Naive thymus-derived CD4-positive, alpha-beta T cell (primary cell): ENCODE measurements at regions not wholly inside any gene's neighbourhood (a gene's known extent, or its start where the extent isn't known, plus 50 kb on each side); places are given as distances from the start of the nearest gene placed in this dataset.

Experiments
- ATAC-seq: fragments of 150-1000 bp; cut with Tn5 transposase; 2 replicates; pipeline ENCODE4 v1.10.0; 2021; ENCODE audit warnings: mild to moderate bottlenecking, moderate library complexity
- CTCF ChIA-PET: fragments of 350-600 bp; sonication (Branson Sonifier 250); formaldehyde crosslinking; loops from one replicate; lab custom pipeline; 2021; ENCODE audit warnings: antibody characterized with exemption; lab: Charles Lee
- POLR2A ChIA-PET: fragments of 350-600 bp; sonication (Branson Sonifier 250); formaldehyde crosslinking; loops from one replicate; lab custom pipeline; 2021; ENCODE audit warnings: antibody characterized with exemption, inconsistent platforms; lab: Charles Lee
- DNase-seq, 9 donors: peaks; one replicate each; pipeline versions ENCODE4 v3.0.0 to v3.0.0-alpha.2; 2020 to 2022; ENCODE audit warnings: mixed read lengths in 1 of 9
- H3K27ac ChIP-seq: one replicate; pipeline ENCODE4 v1.7.0; 2013; ENCODE audit warnings: mild to moderate bottlenecking, low read depth, low read length, moderate library complexity
- H3K27me3 ChIP-seq, 2 donors: one replicate each; pipeline ENCODE4 v1.7.0; 2013; ENCODE audit warnings: low read length in 2 of 2, mild to moderate bottlenecking in 2 of 2, moderate library complexity in 2 of 2; ENCODE audit not compliant: control insufficient read depth in 2 of 2, insufficient read depth in 2 of 2
- H3K36me3 ChIP-seq, 3 experiments: 1 replicate in 2 of 3; 2 replicates in 1 of 3; pipeline ENCODE4 v1.7.0; 2013; ENCODE audit warnings: low read length in 3 of 3, mild to moderate bottlenecking in 3 of 3, moderate library complexity in 1 of 3; ENCODE audit not compliant: insufficient read depth in 3 of 3, control insufficient read depth in 2 of 3
- H3K4me1 ChIP-seq, 2 donors: one replicate each; pipeline ENCODE4 v1.7.0; 2013; ENCODE audit warnings: low read length in 2 of 2, mild to moderate bottlenecking in 2 of 2, moderate library complexity in 1 of 2; ENCODE audit not compliant: control insufficient read depth in 2 of 2, insufficient read depth in 2 of 2
- H3K4me3 ChIP-seq: 2 replicates; pipeline ENCODE4 v1.7.0; 2013; ENCODE audit warnings: mild to moderate bottlenecking, low read length
- H3K9me3 ChIP-seq, 3 experiments: 1 replicate in 2 of 3; 2 replicates in 1 of 3; pipeline ENCODE4 v1.7.0; 2013; ENCODE audit warnings: low read length in 3 of 3; ENCODE audit not compliant: control insufficient read depth in 2 of 3
- H3K27ac Mint-ChIP-seq, 9 donors: one replicate each; pipeline ENCODE4 v1.8.0; 2020 to 2022; ENCODE audit warnings: mixed read lengths in 9 of 9, mild to moderate bottlenecking in 8 of 9, moderate library complexity in 5 of 9, inconsistent platforms in 2 of 9
- H3K27me3 Mint-ChIP-seq, 5 donors: one replicate each; pipeline ENCODE4 v1.8.0; 2021 to 2022; ENCODE audit warnings: mixed read lengths in 5 of 5, mild to moderate bottlenecking in 1 of 5
- H3K36me3 Mint-ChIP-seq, 5 donors: one replicate each; pipeline ENCODE4 v1.8.0; 2020 to 2022; ENCODE audit warnings: mixed read lengths in 5 of 5, mild to moderate bottlenecking in 3 of 5, inconsistent platforms in 1 of 5
- H3K4me1 Mint-ChIP-seq, 7 donors: one replicate each; pipeline ENCODE4 v1.8.0; 2020 to 2022; ENCODE audit warnings: mixed read lengths in 7 of 7, mild to moderate bottlenecking in 3 of 7, inconsistent platforms in 1 of 7
- H3K4me3 Mint-ChIP-seq, 10 donors: one replicate each; pipeline ENCODE4 v1.8.0; 2020 to 2022; ENCODE audit warnings: mild to moderate bottlenecking in 10 of 10, mixed read lengths in 10 of 10, moderate library complexity in 6 of 10, inconsistent platforms in 2 of 10
- H3K9me3 Mint-ChIP-seq, 11 donors: one replicate each; pipeline ENCODE4 v1.8.0; 2020 to 2022; ENCODE audit warnings: mixed read lengths in 11 of 11, mild to moderate bottlenecking in 4 of 11, inconsistent platforms in 1 of 11, moderate library complexity in 1 of 11
- intact Hi-C, 2 donors: fragments of 100-400 bp; cut with micrococcal nuclease; formaldehyde crosslinking; loops; one replicate each; pipeline ENCODE4 v1.15.1; 2023

DNA sequence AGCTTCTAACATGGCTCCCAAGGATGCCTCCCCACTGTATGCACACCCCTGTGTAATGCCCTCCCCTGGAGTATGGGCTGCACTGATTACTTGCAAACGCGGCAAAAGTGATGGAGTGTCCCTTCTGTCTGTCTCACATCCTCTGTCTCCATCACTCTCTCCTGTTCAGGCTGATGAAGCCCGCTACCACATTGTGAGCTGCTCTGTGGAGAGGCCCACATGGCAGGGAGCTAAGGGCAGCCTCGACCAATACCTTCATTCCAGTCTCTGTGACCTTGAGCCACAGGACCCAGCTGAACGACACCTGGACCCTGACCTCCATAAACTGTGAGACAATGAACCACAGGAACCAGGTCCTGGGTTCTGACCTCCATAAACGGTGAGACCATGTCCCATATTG lies 154.1 kb upstream of the ETV3 start:
- H3K9me3 ChIP-seq: no peaks in the 10 kb centered on the region
- Mint-ChIP-seq H3K4me1 (peaks cover 0 to 2% (median 0%) of the 10 kb centered on the region in 7 donors), H3K9me3 (peaks cover 0 to 4% (median 0%) of the 10 kb centered on the region in 11 donors), H3K36me3 (no peaks in the 10 kb centered on the region), H3K27ac (no peak overlapping the region), H3K4me3 (no peak overlapping the region), H3K27me3 (peaks cover 13 to 58% (median 43%) of the 10 kb centered on the region in 5 donors)
- DNase-seq: no peak
- ChIA-PET CTCF (no interaction called here), POLR2A (no interaction called here)
- no peaks in the 10 kb centered on the region for H3K27me3 ChIP-seq
- H3K4me3 ChIP-seq: no peak overlapping the region
- no peaks in the 10 kb centered on the region for H3K36me3 ChIP-seq
- intact Hi-C loops: no loop called here
- no peak for ATAC-seq
- no peak overlapping the region for H3K27ac ChIP-seq
- H3K4me1 ChIP-seq: no peaks in the 10 kb centered on the region

DNA sequence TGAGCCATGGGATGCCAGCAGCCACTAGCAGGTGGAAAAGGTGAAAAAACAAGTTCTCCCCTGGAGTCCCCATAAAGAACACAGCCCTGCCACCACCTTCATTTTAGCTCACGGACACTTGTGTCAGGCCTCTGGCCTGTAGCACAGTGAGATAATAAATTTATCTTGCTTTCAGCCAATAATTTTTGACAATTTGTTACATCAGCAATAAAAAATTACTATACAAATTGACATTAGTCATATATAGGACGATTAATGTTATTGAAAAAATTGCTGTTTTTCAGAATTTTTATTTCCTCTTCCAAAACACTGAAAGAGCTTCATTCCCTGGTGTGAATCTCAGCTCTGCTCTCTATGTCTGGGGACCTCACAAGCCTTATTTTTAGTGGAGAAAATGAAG lies 152.9 kb upstream of the ETV3 start:
- Histone ChIP-seq H3K27me3 (no peaks in the 10 kb centered on the region), H3K27ac (no peak overlapping the region), H3K9me3 (no peaks in the 10 kb centered on the region), H3K36me3 (no peaks in the 10 kb centered on the region), H3K4me1 (no peaks in the 10 kb centered on the region), H3K4me3 (no peak overlapping the region)
- peaks cover 0 to 4% (median 0%) of the 10 kb centered on the region in 11 donors for H3K9me3 Mint-ChIP-seq
- intact Hi-C loops: no loop called here
- CTCF ChIA-PET: no interaction called here
- DNase-seq (no peak), ATAC-seq (no peak)
- H3K27ac Mint-ChIP-seq: no peak overlapping the region
- H3K36me3 Mint-ChIP-seq: no peaks in the 10 kb centered on the region
- H3K4me1 Mint-ChIP-seq: peaks cover 0 to 2% (median 0%) of the 10 kb centered on the region in 7 donors
- POLR2A ChIA-PET: no interaction called here
- H3K27me3 Mint-ChIP-seq: peaks cover 13 to 60% (median 39%) of the 10 kb centered on the region in 5 donors
- no peak overlapping the region for H3K4me3 Mint-ChIP-seq

DNA sequence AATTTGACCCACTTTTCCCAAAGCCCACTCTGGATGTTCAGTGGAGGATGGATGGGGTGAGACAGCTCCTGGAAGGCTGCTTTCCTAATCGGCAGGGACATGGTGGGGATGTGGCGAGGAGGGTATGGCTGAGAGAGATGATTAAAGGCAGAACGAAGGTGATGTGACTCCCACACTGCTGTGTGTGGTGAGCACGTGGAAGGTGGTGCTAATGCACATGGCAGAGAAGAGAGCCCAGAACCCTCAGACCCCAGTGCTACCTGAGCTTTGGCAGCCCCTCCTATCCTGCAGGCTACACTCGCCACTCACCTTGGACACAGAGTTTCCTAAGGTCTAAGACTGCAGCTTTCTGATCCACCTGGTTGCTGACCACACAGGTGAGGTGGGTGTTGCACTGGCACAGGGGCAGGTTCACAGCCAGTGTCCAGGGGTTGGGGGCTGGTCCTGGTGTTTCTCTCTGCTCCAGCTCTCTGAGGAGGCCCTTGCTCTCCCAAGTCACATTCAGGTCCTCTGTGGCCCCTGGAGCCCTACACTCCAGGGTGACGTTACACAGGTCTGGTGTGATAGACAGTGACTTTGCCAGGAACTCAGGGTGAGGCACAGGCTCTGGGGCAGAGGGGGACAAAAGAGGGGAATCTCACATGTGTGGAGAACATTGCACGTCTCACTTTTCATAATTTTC lies 151.4 kb upstream of the ETV3 start:
- Mint-ChIP-seq H3K36me3 (no peaks in the 10 kb centered on the region), H3K4me3 (no peak overlapping the region), H3K4me1 (peaks cover 0 to 2% (median 0%) of the 10 kb centered on the region in 7 donors), H3K27me3 (peaks cover 7 to 64% (median 35%) of the 10 kb centered on the region in 5 donors), H3K9me3 (peaks cover 0 to 4% (median 0%) of the 10 kb centered on the region in 11 donors), H3K27ac (no peak overlapping the region)
- POLR2A ChIA-PET: no interaction called here
- H3K27me3 ChIP-seq: no peaks in the 10 kb centered on the region
- ATAC-seq (no peak), DNase-seq (no peak)
- H3K9me3 ChIP-seq: no peaks in the 10 kb centered on the region
- H3K4me3 ChIP-seq: no peak overlapping the region
- no peaks in the 10 kb centered on the region for H3K4me1 ChIP-seq
- intact Hi-C loops: no loop called here
- H3K27ac ChIP-seq: no peak overlapping the region
- CTCF ChIA-PET: no interaction called here
- H3K36me3 ChIP-seq: no peaks in the 10 kb centered on the region

DNA sequence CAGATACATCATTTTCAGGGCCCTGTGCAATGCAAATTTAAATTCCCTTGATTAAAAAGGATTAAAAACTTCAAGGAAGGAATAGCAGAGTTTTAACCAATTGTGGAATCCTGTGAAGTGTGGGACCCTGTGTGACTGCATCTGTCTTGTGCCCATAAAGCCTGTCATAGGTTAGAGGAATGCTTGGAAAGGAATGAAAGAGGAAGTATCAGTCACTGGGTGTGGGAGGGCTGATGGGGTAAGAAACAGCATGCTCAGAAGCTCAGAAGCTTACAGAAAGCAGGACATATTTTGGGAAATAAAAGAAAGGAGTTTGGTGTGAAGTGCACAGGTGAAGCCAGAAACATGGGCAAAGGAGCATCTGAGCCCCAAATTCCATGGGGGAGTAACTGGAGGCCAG lies 150.8 kb upstream of the ETV3 start:
- POLR2A ChIA-PET: no interaction called here
- Mint-ChIP-seq H3K36me3 (no peaks in the 10 kb centered on the region), H3K27me3 (peaks cover 7 to 67% (median 40%) of the 10 kb centered on the region in 5 donors), H3K4me3 (no peak overlapping the region), H3K9me3 (peaks cover 0 to 6% (median 0%) of the 10 kb centered on the region in 11 donors), H3K27ac (no peak overlapping the region), H3K4me1 (peaks cover 0 to 2% (median 0%) of the 10 kb centered on the region in 7 donors)
- ATAC-seq (peak; percentile 42), DNase-seq (no peak)
- Histone ChIP-seq H3K9me3 (no peaks in the 10 kb centered on the region), H3K4me1 (no peaks in the 10 kb centered on the region), H3K27ac (no peak overlapping the region), H3K4me3 (no peak overlapping the region), H3K36me3 (no peaks in the 10 kb centered on the region), H3K27me3 (no peaks in the 10 kb centered on the region)
- intact Hi-C loops: no loop called here
- CTCF ChIA-PET: no interaction called here

DNA sequence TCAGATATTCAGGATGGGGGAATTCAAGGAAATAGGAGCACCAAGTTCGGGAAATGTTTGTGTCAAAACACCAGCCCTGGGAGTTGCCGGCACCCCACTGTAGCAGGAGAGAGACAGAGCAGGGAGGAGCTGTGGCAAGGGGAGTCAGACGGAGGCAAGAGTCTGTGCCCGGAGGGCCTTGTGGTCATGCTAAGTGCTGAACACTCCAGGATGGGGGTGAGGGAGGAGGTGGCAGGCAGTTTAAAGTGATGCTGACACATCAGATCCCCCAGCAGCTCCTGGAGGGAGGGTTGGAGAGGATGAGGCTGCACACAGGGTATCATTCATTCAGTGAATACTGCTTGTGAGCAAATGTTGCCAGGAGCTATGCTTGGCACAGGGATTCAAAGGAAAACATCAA lies 150.3 kb upstream of the ETV3 start:
- CTCF ChIA-PET: no interaction called here
- Mint-ChIP-seq H3K27ac (no peak overlapping the region), H3K4me1 (peaks cover 0 to 2% (median 0%) of the 10 kb centered on the region in 7 donors), H3K9me3 (peaks cover 0 to 4% (median 0%) of the 10 kb centered on the region in 11 donors), H3K36me3 (no peaks in the 10 kb centered on the region), H3K4me3 (no peak overlapping the region), H3K27me3 (peaks cover 5 to 66% (median 41%) of the 10 kb centered on the region in 5 donors)
- Histone ChIP-seq H3K9me3 (no peaks in the 10 kb centered on the region), H3K27me3 (no peaks in the 10 kb centered on the region), H3K36me3 (no peaks in the 10 kb centered on the region), H3K4me3 (no peak overlapping the region), H3K27ac (no peak overlapping the region), H3K4me1 (no peaks in the 10 kb centered on the region)
- ATAC-seq: no peak
- POLR2A ChIA-PET: no interaction called here
- DNase-seq: no peak
- intact Hi-C loops: no loop called here

DNA sequence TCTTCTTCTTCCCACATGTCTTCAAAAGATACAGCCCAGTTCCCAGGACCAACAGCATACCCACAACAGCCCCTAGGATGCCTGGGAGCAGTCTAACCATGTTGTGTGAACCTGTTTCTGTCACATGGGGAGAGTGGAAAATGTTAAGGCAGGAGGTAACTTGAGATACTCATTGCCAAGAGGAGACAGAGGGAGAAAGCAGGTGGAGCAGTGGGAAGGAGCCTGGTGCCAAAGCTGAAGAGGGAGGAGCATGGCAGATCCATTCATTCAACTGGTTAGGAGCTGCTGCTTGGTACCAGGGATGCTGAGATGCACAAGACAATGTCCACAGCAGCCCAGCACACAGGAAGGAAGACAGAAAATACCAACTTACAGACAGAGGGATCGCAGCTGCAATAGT lies 149.8 kb upstream of the ETV3 start:
- ATAC-seq (no peak), DNase-seq (no peak)
- Mint-ChIP-seq H3K27ac (no peak overlapping the region), H3K36me3 (no peaks in the 10 kb centered on the region), H3K27me3 (peaks cover 6 to 65% (median 43%) of the 10 kb centered on the region in 5 donors), H3K9me3 (peaks cover 0 to 4% (median 0%) of the 10 kb centered on the region in 11 donors), H3K4me1 (no peaks in the 10 kb centered on the region), H3K4me3 (no peak overlapping the region)
- Histone ChIP-seq H3K9me3 (no peaks in the 10 kb centered on the region), H3K4me1 (no peaks in the 10 kb centered on the region), H3K27ac (no peak overlapping the region), H3K4me3 (no peak overlapping the region), H3K36me3 (no peaks in the 10 kb centered on the region), H3K27me3 (no peaks in the 10 kb centered on the region)
- ChIA-PET CTCF (no interaction called here), POLR2A (no interaction called here)
- intact Hi-C loops: no loop called here

DNA sequence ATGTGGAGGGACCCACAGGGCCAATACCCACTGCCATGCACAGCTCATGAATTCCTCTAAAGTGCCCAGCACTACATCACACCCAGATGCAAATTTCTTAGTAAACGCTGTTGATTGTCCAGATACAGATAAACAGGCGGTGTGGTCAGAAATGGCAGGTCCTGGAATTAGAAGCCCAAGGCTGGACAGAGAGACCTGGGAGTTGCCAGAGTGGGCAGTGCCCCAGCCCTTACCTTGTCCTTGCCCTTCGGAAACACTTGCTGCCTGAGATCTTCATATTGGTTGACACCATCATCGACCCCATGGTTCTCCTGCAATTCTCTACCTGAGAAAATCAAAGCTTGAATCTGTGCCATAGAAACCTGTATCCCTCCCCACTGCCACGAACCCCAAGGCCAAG lies 149.3 kb upstream of the ETV3 start:
- Histone ChIP-seq H3K27ac (no peak overlapping the region), H3K27me3 (no peaks in the 10 kb centered on the region), H3K4me3 (no peak overlapping the region), H3K4me1 (no peaks in the 10 kb centered on the region), H3K9me3 (no peaks in the 10 kb centered on the region), H3K36me3 (no peaks in the 10 kb centered on the region)
- H3K27ac Mint-ChIP-seq: no peak overlapping the region
- POLR2A ChIA-PET: no interaction called here
- CTCF ChIA-PET: no interaction called here
- no peak for DNase-seq
- no peak for ATAC-seq
- H3K36me3 Mint-ChIP-seq: no peaks in the 10 kb centered on the region
- H3K4me1 Mint-ChIP-seq: no peaks in the 10 kb centered on the region
- peaks cover 12 to 69% (median 49%) of the 10 kb centered on the region in 5 donors for H3K27me3 Mint-ChIP-seq
- H3K4me3 Mint-ChIP-seq: no peak overlapping the region
- peaks cover 0 to 4% (median 0%) of the 10 kb centered on the region in 11 donors for H3K9me3 Mint-ChIP-seq
- intact Hi-C loops: no loop called here
